Limb (tissue), 2 donors: ENCODE measurements at regions not wholly inside any gene's neighbourhood (a gene's known extent, or its start where the extent isn't known, plus 50 kb on each side); places are given as distances from the start of the nearest gene placed in this dataset.
"Not testable (repeated sequence)": the region's sequence is repeated elsewhere in the genome, so short reads cannot be mapped to it uniquely, and the experiment has no call there.

Experiments
- DNase-seq, 2 donors: peaks; one replicate each; pipeline ENCODE4 v3.0.0-alpha.2; 2016; ENCODE audit errors: extremely low spot score in 2 of 2

DNA sequence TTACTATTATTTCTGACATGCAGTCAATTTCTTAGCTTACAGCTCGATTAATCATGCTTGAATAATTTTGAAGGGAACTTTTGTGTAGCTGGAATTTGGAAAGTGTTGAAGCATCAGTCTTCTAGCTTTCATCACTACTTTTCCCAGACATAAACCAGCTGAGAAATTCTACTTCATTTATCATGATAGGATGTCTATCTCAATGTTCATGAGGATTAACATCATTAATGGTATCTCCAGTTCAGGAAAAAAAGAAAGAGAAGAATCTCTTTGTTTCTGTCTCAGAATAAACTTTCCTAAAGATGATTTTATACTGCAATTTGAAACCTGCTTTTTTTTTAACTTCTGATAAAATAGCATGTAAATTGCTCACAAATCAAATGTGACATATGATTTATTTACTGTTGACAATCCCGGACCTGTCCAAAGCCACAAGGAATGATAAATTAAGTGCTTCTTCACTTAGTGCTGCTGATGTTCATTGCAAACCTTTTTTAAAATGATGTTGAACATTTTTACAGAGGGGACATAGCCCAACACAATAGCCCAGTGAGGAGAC lies 412.1 kb upstream of the CLINT1 start:
- DNase-seq: no peak

DNA sequence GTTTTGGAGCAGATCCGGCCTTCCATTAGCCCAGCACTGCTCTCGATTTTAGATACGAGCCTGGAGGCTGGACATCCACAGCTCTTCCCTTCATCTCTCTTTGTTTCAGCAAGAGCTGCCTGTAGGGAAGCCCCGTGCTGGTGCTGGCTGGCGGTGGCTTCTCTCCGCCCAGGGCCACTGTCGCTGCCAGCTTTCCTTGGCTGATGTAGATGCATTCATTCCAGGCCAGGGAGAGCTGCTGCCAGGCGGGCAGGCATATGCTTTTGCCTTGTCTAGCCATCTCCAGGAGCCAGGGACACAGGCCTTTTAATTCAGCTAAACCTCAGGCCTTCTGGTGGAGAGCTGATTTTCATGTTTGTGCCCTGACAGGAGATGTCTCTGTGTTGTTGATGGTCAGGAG lies 409.3 kb upstream of the CLINT1 start:
- no peak for DNase-seq

DNA sequence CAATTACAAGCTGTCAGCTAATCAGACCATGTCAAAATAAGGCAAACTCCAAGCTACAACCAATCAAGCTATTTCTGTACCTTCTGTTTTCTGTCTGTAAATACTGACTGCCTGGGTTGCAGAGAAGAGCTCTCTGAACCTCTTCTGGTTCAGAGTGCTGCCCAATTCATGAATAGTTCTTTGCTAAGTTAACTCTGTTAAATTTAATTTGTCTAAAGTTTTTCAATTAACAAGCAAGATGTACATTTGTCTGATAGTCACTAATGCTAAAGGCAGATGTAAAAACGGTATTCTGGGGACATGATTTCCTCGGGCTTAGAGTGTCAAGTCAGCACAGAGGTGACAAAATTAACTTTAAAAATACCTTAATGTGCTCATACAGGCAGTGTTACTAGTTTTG lies 408.3 kb upstream of the CLINT1 start:
- no peak for DNase-seq

DNA sequence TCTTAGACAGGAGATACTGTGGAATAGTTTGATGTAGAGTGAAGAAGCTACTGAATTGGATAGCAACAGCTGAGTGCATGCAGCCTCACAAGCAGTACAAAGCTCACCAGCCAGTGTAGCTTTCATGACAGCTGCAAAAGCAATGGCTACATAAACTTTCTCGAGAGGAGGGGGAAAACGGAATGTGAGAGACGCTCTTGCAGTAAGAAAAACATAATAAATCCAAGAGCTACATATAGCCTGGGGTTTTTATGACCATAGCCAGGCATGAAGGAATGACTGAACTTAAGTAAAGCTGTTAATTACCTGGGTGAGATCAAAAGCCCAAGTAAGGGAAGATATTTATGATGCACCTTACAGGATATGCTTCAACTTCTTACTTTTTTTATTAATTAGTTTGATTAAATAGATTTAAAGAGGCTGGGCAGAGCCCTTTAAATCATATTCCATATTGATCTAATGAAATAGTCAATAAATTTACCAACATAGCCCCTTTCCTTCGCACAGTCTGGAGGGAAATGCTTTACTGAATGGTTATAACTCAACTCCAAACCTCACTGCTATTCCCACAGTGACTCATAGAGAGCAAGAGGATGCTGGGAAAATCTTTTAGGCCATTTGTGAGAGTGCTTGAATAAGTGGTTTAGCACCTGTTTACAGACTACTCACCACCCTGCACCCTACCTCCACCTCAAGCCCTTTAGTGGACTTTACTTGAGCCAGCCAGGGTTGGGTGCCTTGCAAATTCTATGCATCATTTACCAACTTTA lies 407.2 kb upstream of the CLINT1 start:
- peak in 1 of 2 donors; percentile 48 for DNase-seq

DNA sequence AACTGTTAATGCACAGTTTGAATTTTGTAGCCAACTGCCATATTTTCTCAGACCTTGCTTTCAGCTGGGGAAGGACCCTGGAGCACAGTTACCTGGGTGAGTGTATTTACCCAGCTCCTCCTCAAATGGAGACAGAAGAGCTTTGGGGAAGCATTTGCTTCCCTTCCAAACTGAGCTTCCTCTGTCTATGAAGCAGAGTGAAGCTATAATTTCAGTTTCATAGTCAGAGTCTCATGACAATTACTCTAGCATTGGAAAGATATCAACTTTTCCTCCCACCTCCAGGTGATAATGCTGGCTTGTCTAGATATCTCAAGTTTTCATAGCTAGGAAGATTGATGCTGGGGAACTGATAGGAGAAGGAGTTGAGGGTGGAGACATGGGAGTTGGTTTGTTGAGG lies 406.4 kb upstream of the CLINT1 start:
- DNase-seq: no peak

DNA sequence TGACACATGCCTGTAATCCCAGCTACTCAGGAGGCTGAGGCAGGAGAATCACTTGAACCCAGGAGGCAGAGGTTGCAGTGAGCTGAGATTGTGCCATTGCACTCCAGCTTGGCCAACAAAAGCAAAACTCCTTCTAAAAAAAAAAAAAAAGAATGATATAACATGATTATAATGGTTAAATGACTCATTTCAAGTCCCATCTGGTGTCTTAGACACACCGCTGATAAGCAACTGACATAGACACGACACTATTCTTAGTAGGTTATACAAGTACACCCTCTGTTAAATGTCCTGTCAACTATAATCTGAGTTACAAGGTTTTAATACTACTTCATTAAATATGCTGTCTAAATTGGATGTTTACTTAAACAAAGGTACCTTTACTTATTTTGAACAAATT lies 405.3 kb upstream of the CLINT1 start:
- DNase-seq: no peak

DNA sequence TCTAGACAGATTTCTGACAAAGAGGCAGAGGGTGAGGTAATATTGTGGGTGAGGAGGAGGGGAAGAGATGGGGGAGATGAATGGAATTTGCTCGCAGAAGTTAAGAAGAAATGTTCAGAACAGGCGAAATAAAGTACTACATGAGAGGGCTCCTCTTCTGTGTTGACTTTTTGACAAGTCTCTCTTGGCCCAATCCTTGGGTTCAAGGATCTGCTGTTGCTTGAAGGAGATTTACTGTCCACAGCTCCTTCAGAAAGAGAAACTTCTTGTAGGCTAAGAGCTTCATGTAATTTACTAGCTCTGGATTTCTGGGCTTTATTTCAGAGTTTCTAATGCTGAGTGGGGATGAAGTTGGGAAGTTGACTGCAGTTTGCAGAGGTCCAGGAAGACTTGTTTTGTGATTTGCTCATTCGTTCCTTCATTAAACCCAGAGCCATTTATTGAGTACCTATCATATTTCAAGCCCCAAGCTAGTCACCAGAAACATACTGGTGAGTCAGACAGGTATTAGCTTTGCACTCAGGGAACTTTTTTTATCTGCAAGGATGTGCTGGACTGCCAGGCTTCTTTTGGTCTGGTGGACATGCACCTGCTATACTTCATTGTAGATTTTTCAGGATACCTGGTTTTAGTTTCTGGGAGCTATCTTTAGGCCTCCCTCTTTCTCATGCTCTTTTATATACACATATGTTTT lies 402.9 kb upstream of the CLINT1 start:
- no peak for DNase-seq

DNA sequence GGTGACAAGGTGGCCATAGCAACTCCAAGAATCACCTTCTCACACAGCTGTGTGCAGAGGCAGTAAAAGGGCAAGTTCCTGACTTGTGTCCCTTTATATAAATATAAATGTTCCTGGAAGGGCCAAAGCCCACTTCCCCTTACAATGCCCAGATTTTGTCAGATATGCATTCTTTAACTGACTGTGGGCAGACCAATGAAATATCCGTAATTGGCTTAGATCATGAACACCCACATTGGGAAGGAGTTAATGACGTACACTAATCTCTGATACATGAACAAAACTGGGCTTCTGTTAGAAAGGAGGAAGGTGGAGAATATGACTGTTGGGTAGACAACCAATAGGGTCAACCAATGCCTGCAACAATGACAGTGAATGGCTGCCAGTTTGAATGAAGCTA lies 397.2 kb upstream of the CLINT1 start:
- DNase-seq: no peak

DNA sequence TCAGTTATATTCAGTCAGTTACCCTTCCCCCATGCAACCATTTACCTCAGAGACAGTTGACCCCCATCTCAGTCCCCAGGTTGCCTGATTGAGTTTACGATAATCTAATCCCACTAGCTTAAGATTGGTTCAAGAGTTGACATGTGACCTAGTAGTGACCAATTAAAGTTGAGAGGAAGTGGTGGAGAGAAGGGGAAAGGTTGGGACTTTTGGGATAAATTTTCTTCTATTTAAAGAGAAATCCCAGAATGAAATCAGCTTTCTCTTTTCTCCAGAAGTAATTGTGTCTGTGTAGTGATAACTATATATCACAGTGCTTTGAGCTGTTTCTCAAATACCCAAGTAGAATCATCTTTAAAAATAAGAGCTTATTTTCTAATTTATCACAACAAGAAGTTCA lies 396.7 kb upstream of the CLINT1 start:
- no peak for DNase-seq

DNA sequence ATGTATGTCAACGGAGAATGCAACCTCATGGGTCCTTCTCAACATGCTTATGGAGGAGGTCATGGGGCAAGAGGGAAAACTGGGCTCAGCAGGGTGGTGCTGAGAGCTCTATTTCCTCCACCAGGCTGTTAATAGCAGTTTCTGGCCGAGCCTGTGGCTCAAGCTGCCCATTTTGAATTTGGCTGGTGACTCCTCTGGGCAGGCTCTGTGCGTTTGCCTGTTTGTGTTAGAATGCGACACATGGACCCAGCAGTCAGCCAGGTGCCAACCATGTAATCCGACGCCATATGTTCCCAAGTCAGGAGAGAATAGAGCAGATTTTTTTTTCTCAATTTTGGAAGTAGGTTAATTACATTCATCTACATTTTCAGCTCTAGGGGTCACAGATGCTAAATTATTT lies 387.7 kb upstream of the CLINT1 start:
- no peak for DNase-seq

DNA sequence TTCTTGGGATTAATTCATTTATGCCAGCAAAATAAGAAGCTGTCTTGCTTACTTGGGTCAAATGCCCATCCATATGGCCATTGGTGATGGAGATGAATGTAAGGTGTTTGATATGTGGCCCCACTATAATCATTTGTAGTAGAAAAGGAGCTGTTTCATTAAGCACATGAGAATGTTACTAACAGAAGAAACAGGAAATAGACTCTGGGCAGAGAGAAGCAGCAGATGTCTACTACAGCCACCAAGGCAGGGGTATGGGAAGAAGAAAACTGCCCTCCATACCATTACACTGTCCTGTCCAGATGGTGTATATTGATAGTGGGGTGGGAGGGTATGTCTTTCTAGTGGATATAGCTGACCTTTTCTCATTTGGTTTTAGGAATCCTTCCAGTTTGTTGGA lies 386.6 kb upstream of the CLINT1 start:
- DNase-seq: no peak

DNA sequence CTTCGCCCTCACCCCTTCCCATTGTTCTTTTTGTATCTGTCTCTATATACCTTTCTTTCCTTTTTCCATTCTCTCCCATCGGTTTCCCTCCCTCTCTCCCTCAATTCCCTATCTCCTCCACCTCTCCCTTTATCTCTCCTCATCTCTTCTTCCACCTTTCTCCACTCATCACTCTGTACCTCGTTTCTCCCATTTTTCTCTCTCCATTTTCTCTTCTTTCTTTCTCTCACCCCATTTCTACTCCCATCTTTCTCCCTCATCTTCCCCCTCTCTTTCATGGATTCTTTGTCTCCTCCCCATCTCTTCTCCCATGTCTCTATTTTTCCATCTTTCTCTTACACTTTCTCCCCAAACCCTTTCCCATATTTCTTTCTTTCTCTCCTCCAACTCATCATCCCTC lies 385.9 kb upstream of the CLINT1 start:
- DNase-seq: no peak

DNA sequence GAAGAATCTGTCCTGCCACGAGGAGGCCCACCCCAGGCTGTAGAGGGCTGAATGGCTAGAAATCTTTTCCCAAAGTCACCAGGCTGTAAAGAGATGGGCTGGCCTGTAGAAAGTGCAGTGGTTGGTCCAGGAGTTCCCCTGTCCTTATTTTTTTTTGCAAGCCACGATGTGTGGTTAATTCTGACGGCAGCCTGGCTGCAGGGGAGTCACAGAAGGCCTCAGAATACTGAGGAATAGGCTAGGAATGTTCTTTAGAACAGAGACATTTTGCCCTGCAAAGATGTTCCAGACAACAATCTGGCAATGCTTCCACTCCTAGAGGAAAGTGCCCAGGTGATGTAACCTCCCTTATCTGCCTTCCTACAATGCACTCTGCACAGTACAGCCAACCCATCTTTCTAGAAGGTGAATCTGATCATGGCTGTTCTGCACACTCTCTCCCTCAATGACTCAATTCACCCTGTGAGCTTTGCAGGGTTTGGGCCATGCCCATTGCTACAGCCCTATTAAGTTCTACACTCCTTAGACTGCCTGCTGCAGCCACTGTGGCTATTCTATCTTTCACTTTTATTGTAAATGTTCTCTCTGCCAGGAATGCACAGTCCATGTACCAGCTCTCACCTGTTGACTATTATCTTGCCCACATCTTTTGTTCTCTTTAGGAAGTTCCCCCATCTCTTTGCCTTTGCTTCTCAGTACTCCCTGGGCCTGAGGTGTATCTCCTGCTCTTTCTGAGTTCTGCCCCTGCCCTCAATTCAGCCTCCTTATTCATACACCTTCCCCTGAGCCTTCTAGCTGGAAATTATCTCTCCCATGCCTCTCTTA lies 377.8 kb upstream of the CLINT1 start:
- no peak for DNase-seq

DNA sequence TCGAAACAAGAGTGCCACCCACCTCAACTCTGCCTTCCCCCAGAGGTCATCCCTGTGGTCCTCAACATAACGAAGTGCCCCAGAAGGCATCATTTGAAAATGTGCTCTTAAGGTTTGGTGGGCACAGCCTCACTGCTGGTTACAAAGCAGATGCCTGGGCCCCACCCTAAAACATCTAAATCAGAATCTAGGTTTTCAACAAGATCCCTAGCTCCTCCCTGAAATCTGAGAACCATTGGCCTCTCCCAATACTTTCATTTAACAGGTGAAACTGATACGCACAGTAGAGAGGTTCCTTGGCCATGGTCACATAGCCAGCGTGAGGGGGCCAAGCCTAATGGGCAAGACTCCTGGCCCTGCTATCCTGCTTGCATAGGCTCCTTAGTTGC lies 376.2 kb upstream of the CLINT1 start:
- DNase-seq: no peak

DNA sequence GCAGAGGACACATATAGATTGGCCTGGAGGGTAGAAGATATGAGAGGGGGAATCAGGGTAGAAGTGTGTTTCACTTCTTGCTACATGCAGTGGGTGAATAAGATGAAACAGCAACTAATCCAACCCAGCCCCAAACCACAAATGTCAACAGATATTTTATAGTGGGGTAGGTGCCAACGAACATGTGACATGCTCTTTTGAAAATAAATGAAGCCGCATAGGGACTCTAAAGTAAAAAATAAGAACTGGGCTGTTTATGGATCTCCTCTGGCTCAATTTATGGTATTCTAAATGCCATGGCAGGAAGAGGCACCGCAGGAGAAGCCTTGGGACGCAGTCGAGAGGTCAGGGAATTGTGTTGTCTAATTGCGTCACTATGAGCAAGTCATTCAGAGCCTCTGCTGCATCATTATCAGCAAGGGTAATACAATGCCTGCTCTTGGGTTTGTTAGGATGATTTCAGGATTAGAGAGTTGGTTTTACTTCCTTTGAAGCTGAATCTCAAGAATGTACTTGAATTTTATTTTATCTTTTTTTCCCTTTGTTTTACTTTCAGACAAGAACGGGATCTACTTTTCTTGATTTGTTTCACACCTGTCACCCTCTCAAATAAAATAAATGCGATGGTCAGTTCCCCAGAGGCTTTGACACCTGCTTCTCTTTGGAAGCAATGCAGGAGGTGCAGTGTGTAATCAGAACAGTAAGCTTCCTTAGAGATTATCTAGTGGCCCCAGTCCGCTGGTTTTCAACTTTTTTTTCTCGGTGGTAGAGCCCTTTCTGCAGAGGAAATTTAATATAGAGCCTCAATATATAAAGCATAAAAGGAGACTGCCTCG lies 375.6 kb upstream of the CLINT1 start:
- DNase-seq: no peak

DNA sequence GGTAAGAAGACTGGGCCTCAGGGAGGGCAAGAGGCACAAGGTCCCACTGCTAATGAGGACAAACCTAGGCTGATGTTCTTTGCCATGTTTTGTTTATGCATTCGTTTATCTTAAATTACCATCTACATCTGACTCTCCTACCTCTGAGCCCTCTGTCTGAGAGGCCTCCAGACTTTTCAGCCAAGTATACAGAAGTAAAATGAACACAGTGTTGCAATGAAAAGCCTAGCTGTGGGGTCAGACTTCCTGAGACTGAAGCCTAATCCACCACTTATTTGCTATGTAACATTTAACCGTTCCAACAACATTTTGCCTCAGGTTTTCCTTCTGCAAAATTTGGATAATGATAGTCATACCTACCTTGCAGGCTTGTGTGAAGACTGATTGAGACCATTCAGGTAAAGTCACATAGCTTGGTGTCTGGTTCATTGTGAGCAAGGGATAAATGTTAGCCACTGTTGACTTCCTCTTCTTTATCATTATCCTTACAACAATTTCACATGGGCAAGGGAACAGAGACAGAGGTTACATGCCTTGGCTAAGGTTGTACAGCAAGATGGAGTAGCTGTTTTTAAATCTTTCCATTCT lies 374.9 kb upstream of the CLINT1 start:
- no peak for DNase-seq

DNA sequence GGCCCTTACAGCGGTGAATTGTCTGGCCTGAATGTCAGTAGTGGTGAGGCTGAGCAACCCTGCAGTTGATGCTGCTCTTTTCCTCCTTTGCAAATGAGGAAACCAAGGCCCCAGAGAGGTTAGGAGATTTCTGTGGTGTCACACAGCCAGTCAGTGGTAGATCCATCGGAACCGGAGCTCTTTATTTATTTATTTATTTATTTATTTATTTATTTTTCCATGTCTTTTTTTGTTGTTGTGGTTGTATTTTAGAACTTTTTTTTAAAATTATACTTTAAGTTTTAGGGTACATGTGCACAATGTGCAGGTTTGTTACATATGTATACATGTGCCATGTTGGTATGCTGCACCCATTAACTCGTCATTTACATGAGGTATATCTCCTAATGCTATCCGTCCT lies 368.4 kb upstream of the CLINT1 start:
- not testable (repeated sequence) for DNase-seq

DNA sequence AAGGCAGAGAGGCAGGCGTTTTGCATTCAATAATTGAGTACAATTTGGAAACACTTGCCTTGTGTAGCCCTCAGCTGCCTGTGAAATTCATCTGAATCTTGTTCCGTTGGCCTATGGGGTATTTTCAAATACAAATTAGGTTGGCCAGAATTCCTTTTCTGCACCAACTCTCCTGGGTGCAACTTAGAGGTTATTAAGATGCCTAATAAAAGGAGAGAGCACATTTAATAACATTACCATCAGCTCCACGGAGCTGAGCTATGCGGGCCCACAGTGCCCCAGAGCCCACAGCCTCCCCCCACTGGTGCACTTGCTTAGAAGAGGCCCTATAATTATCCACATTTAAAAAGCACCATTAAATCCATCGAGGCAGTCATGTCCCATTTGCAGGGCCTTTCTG lies 367.6 kb upstream of the CLINT1 start:
- DNase-seq: no peak

DNA sequence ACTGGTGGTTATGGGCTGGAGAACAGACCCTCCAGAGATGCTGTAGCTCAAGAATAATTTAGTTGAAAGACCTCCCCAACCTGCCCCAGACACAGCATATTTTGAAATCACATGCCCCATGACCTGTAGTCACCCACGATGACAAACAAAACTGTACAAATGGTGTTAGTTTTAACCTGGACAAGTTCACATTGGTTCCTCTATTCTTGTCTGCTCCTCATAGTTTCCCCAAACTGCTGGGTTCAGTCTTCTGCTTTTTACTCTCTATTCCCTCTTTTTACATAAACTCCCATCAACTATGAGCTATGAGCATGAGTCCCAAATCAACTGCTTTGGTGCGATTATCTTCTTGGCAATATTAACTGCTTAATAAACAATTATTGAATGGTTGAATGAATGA lies 365.3 kb upstream of the CLINT1 start:
- DNase-seq: no peak

DNA sequence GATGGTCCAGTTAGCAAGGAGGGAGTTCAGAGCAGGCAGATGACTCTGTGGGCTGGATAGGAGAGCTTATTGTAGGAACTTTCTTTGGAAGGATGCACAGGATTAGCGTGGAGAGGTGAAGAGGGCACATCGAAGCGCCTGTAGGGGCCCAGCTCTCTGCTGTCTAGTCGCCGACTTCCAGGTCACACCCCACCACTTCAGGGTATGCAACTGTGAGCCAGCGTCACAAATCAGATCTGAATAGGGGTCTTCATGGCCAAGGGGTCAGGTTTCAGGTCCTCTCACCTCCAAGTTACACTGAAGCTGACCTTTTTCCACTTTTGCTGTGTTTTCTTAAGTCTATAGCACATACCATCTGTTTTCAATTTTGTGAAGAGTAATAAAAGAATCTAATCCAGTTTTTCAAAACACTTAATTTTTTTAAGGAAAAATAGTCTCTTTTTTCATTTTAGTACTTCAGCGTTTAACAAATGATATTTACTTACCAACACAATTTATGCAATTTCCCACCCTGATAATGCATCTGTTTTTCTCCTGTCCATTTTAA lies 364.2 kb upstream of the CLINT1 start:
- DNase-seq: peak in 1 of 2 donors; percentile 24

DNA sequence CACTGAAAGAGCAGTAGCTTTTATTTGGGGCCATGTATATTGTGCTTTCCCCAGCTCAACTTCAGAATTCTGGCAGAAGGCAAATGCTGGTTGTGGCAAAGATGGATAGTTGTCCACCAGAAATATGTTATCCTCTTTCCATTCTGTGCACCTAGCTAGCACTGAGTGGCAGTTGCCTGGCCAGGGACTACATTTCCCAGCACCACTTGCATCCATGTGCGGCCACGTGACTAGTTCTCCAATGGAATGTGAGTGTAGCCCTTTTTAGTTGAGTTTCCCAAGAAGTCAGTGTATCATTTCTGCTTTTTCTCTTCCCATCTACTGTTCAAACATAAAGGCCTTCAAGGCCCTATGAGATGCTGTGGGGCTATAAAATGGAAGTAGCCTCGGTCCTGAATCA lies 354.0 kb upstream of the CLINT1 start:
- no peak for DNase-seq
